OCI-LY7 (cell line): ENCODE measurements at regions not wholly inside any gene's neighbourhood (a gene's known extent, or its start where the extent isn't known, plus 50 kb on each side); places are given as distances from the start of the nearest gene placed in this dataset.

ENCODE experiments used
- EZH2phosphoT487 ChIP-seq: fragments of 200-600 bp; sonication (generic); IDR thresholded peaks from 2 replicates; pipeline ENCODE4 v1.6.1; 2018; ENCODE audit warnings: low read depth, borderline replicate concordance, mild to moderate bottlenecking, mixed run types, antibody characterized with exemption, low read length, moderate library complexity, mixed read lengths
- TF ChIP-seq, protein P1 (sequence below): fragments of 200-600 bp; sonication (generic); conservative IDR thresholded peaks from 2 replicates; pipeline ENCODE4 v1.5.1; 2014; ENCODE audit warnings: mild to moderate bottlenecking, antibody characterized with exemption, low read length, moderate library complexity, mixed read lengths

DNA sequence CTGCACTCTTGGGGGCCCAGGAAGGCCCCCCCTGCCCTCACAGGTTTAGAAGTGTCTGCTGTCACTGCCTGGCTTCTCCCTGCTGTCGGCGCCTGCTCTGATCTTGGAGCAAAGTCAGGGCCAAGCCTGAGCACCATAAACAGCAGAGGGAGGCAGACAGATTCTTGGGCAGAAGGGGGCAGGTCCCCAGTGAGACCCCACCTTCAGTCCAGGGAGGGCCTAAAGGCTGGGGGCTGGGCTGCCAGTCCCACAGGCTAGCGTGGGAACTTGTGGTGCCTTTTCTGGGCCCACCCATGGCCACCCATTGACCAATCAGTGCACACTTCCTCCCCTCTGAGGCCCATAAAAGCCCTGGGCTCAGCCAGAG, 124.0 kb downstream of the OLFM1 start:
- TF ChIP-seq, protein P1, sequence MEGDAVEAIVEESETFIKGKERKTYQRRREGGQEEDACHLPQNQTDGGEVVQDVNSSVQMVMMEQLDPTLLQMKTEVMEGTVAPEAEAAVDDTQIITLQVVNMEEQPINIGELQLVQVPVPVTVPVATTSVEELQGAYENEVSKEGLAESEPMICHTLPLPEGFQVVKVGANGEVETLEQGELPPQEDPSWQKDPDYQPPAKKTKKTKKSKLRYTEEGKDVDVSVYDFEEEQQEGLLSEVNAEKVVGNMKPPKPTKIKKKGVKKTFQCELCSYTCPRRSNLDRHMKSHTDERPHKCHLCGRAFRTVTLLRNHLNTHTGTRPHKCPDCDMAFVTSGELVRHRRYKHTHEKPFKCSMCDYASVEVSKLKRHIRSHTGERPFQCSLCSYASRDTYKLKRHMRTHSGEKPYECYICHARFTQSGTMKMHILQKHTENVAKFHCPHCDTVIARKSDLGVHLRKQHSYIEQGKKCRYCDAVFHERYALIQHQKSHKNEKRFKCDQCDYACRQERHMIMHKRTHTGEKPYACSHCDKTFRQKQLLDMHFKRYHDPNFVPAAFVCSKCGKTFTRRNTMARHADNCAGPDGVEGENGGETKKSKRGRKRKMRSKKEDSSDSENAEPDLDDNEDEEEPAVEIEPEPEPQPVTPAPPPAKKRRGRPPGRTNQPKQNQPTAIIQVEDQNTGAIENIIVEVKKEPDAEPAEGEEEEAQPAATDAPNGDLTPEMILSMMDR: no peak
- no peak for TF ChIP-seq EZH2phosphoT487
